NCI-H748 treated with DMSO at 0.1 percent for 48 hours (cell line): ENCODE measurements at regions not wholly inside any gene's neighbourhood (a gene's known extent, or its start where the extent isn't known, plus 50 kb on each side); places are given as distances from the start of the nearest gene placed in this dataset.

Experiments
- DNase-seq: peaks from one replicate; lab custom pipeline; 2025; lab: John Stamatoyannopoulos, UW

GRCh38 chr5:104751969-104752368, 1189.4 kb upstream of the NUDT12 start:
- no peak for DNase-seq

- no peak for DNase-seq
Observed at GRCh38 chr5:104739905-104740304, 1177.3 kb upstream of the NUDT12 start.

GRCh38 chr5:104739503-104739902, 1176.9 kb upstream of the NUDT12 start:
- no peak for DNase-seq

GRCh38 chr5:104736073-104736472, 1173.5 kb upstream of the NUDT12 start:
- no peak for DNase-seq

GRCh38 chr5:104734046-104734445, 1171.5 kb upstream of the NUDT12 start:
- DNase-seq = no peak

- no peak for DNase-seq
Observed at GRCh38 chr5:104733063-104733669, 1170.6 kb upstream of the NUDT12 start.

- DNase-seq = no peak
Observed at GRCh38 chr5:104731331-104731730, 1168.7 kb upstream of the NUDT12 start.

- DNase-seq = no peak
Observed at GRCh38 chr5:104708027-104708426, 1145.4 kb upstream of the NUDT12 start.

- no peak for DNase-seq
Observed at GRCh38 chr5:104706600-104706999, 1144.0 kb upstream of the NUDT12 start.

- DNase-seq = no peak
Observed at GRCh38 chr5:104702212-104702611, 1139.6 kb upstream of the NUDT12 start.

GRCh38 chr5:104699438-104699837, 1136.8 kb upstream of the NUDT12 start:
- no peak for DNase-seq

- no peak for DNase-seq
Observed at GRCh38 chr5:104661256-104661655, 1098.7 kb upstream of the NUDT12 start.

- DNase-seq = no peak
Observed at GRCh38 chr5:104659497-104659896, 1096.9 kb upstream of the NUDT12 start.

GRCh38 chr5:104652271-104652861, 1089.8 kb upstream of the NUDT12 start:
- DNase-seq = no peak

GRCh38 chr5:104650313-104651055, 1087.9 kb upstream of the NUDT12 start:
- DNase-seq = no peak

GRCh38 chr5:104646416-104646815, 1083.8 kb upstream of the NUDT12 start:
- DNase-seq = no peak

- DNase-seq = no peak
Observed at GRCh38 chr5:104643320-104643719, 1080.7 kb upstream of the NUDT12 start.

- no peak for DNase-seq
Observed at GRCh38 chr5:104635227-104635626, 1072.6 kb upstream of the NUDT12 start.

GRCh38 chr5:104628911-104629310, 1066.3 kb upstream of the NUDT12 start:
- DNase-seq = no peak

- DNase-seq = no peak
Observed at GRCh38 chr5:104626122-104626521, 1063.5 kb upstream of the NUDT12 start.

- no peak for DNase-seq
Observed at GRCh38 chr5:104612005-104612404, 1049.4 kb upstream of the NUDT12 start.

- DNase-seq = peak; percentile 20
Observed at GRCh38 chr5:104611135-104611767, 1048.7 kb upstream of the NUDT12 start.

- peak; percentile 87 for DNase-seq
Observed at GRCh38 chr5:104606258-104606829, 1043.8 kb upstream of the NUDT12 start.
